Amniotic stem cell (primary cell): ENCODE measurements at regions not wholly inside any gene's neighbourhood (a gene's known extent, or its start where the extent isn't known, plus 50 kb on each side); places are given as distances from the start of the nearest gene placed in this dataset.

Experiments
- DNase-seq: peaks from one replicate; lab custom pipeline; 2025; lab: John Stamatoyannopoulos, UW

DNA sequence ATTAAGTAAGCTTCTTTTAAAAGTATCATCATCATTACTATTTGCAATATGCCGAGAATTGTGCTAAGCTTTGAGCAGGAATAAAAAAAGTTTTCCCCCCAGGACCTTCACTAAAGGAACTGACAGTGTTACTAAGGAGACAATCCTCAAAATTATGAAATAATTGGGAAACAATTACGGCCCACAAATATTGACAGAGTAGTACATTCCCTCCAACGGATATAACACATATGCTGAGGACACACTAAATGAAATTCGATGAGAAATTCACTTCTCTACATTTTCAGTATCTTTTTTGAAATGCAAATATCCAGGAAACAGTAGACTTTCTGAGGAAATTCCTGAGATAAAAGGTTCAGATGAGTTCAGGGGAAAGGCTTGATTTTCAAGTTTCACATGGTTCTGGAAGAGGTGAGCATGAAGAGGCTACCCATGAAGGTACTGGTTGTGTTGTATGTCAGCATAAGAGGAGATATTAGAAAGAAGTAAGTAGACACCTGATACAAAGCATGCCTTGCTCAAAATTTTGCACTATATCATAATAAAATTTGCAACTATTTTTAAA, 171.2 kb upstream of the NR5A2 start:
- DNase-seq, result no peak

GRCh38 chr1:199857108-199857507, 170.4 kb upstream of the NR5A2 start:
- DNase-seq, result no peak

DNA sequence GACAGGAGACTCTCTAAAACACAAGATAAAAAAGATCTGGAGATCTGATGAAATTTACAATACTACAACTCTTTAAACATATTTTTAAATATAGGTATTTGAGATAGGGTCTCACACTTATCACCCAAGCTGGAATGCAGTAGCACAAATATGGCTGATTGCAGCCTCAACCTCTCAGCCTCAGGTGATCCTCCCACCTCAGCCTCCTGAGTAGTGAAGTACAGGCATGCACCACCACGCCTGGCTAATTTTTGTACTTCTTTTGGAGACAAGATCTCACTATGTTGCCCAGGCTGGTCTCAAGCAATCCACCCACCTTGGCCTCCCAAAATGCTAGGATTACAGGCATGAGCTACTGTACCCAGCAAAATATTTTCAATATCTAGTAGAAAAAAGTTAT, 170.0 kb upstream of the NR5A2 start:
- no peak for DNase-seq

DNA sequence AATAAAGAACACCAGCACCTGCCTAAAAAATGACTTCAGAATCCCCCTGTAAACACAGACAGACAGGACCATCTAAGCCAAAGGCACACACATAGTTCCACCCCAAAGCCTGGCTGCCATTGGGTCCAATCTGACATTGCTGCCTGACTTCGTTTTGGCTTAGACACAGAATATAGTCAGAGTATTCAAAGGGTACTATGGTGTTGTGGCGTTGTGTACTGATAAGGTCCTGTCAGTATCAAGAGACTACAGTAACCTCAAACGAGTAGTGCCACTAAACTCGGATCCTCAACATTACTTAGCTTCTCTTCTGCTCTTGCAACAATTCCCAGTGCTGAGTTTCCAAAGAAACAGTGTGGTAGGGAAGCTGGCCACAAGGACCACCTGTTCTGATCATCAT, 169.3 kb upstream of the NR5A2 start:
- no peak for DNase-seq

DNA sequence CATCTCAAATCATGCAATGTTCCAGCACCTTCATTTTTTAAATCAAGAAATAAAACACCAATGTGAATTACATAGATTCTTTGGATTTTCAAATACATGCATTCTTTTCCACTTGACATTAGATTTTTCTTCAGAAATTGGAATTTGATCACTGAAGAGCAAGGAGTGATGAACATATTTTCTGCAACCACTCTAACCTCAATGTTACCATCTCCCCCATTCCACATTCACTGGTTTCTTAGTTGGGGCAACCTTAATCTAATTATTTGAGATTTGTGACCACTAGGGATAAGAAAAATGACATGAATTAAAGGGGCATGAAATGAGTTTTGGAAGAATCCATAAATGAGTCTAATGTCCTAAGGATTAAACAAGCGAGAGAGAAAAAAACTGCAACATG, 168.7 kb upstream of the NR5A2 start:
- no peak for DNase-seq

GRCh38 chr1:199859491-199859933, 168.0 kb upstream of the NR5A2 start:
- DNase-seq, result peak; percentile 65

GRCh38 chr1:199861020-199861795, 166.3 kb upstream of the NR5A2 start:
- no peak for DNase-seq

DNA sequence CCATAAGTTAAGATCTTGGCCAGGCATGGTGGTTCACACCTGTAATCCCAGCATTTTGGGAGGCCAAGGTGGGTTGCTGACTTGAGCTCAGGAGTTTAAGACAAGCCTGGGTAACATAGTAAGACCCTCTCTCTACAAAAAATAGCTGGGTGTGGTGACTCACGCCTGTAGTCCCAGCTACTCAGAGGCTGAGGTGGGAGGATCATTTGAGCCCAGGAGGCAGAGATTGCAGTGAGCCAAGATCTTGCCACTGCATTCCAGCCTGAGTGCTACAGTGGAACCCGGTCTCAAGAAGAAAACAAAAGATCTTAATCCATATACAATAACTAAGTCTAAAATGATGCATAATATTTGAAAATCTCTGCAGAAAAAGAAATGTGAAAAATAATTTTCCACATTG, 165.5 kb upstream of the NR5A2 start:
- no peak for DNase-seq

GRCh38 chr1:199866210-199866617, 161.3 kb upstream of the NR5A2 start:
- DNase-seq, result no peak

- DNase-seq, result no peak
Observed at GRCh38 chr1:199867601-199868000, 159.9 kb upstream of the NR5A2 start.

- DNase-seq, result no peak
Observed at GRCh38 chr1:199868777-199869176, 158.7 kb upstream of the NR5A2 start.

DNA sequence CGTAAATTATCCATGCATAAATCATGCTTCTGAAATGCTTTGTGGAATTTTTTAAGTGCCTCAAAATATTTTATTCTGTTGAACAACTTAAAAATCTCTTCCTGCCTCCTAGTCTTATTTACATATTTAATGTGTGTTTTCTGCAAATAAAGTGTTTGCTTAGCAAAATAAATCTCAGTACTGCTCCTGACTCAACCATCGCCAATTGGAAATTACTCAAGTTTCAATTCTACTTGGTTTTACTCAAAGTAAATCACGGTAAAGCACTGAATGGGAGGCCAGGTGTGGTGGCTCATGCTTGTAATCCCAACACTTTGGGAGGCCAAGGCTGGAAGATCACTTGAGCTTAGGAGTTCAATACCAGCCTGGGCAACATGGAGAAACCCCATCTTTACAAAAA, 152.2 kb upstream of the NR5A2 start:
- DNase-seq, result no peak

DNA sequence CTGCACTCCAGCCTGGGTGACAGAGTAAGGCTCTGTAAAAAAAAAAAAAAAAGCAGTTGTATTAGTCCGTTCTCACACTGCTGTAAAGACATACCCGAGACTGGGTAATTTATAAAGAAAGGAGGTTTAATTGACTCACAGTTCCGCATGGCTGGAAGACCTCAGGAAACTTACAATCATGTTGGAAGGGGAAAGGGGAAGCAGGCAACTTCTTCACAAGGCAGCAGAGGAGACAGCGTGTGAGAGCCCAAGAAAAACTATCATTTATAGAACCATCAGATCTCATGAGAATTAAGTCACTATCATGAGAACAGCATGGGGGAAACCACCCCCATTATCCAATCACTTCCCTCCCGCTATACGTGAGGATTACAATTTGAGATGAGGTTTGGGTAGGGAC, 151.7 kb upstream of the NR5A2 start:
- DNase-seq, result no peak

DNA sequence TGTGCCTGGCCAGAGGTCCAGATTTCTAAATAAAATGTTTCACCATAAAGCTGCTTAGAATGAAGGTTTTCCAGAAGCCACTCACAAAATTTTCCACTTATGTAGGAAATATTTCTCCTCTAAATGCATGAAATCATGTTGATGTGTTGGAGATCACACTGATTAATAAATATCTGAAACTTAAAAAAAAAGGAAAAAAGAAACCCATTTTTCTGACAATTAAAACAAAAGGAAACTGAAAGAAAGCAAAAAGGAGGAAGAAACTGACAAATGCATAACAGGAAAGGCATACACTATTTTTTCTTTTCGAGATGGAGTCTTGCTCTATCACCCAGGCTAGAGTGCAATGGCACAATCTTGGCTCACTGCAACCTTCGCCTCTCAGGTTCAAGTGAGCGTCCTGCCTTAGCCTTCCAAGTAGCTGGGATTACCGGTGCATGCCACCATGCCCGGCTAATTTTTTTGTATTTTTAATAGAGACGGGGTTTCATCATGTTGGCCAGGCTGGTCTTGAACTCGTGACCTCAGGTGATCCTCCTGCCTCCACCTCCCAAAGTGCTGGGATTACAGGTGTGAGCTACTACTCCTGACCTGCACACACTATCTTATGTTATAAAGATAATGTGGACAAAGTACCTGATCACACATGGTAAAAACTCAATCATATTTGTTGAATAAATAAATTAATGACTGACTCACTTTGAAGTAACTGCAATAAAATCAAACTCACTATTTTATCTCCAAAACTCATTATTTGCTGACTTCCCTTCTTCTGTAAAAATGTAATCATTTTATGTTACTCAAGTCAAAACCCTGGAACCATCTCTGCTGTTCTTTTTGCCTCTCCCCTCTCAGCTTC, 149.8 kb upstream of the NR5A2 start:
- DNase-seq, result no peak

GRCh38 chr1:199878823-199879222, 148.7 kb upstream of the NR5A2 start:
- DNase-seq, result no peak

- no peak for DNase-seq
Observed at GRCh38 chr1:199898654-199899053, 128.9 kb upstream of the NR5A2 start.

GRCh38 chr1:199901341-199901740, 126.2 kb upstream of the NR5A2 start:
- no peak for DNase-seq

DNA sequence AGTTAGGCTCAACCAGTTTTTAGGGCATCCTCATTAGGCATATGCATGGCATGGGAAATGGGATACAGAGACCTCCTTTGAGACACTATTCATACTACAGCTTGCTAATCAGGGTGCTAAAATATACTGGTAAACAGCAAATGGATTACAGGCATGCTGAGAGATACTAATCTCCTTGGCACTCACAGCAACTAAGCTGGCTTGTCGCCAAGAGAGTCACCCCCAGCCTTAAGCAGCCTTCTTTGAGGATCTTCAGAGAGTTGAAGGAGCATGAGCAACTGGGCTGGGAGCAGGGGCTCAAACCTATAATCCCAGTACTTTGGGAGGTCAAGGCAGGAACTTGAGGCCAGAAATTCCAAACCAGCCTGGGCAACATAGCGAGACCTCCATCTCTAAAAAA, 120.1 kb upstream of the NR5A2 start:
- no peak for DNase-seq

DNA sequence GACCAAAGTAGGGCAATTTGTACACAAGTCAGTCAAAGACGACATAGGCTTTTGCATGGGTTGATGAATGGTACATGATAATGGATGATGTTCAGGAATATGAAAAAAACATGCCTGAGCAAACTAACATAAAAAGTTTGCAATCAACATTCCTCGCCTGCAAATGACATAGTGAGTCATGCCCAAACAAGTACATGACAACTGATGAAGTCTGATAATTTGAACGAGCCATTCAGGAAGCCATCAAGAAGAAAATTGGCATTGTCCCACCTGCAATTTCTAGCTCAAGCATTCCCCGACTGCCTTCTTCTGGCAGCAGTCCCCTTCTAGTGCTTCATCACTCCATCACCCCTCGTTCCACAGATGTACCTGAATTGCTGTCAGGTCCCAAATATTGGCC, 118.4 kb upstream of the NR5A2 start:
- no peak for DNase-seq

- DNase-seq, result no peak
Observed at GRCh38 chr1:199913318-199913717, 114.2 kb upstream of the NR5A2 start.

- no peak for DNase-seq
Observed at GRCh38 chr1:199914546-199914945, 113.0 kb upstream of the NR5A2 start.

GRCh38 chr1:199918196-199918769, 109.2 kb upstream of the NR5A2 start:
- no peak for DNase-seq

DNA sequence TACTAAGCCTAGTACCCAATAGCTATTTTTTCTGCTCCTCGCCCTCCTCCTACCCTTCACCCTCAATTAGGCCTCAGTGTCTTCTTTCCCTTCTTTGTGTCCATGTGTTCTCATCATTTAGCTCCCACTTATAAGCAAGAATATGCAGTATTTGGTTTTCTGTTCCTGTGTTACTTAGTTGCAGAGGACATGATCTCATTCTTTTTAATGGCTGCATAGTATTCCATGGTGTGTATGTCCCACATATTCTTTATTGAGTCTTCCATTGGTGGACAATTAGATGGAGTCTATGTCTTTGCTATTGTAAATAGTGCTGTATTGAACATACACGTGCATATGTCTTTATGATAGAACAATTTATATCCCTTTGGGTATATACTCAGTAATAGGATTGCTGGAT, 106.9 kb upstream of the NR5A2 start:
- DNase-seq, result no peak
